ENCODE measurements at regions not wholly inside any gene's neighbourhood (a gene's known extent, or its start where the extent isn't known, plus 50 kb on each side); places are given as distances from the start of the nearest gene placed in this dataset.

DNA sequence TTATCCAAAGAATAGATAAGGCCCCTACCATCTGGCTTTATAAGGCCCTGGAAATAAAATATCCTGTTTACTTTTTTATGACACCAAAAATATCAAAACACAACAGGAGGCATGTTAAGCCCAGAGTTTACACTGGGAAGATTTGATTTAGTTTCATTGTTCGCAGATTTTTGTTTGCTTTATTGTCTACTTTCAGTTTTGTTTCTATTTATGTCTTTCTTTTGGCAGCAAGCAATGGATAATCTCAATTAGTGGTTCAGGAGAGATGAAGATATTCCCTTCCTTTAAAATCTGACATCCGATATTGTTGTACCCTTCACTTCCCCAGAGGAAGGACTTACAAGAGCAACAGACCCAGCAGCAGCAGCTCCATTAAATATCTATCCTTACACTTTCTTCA is 249.4 kb upstream of the ARPP21 start:
- WGBS, 2 donors, result 34 to 35% methylated on average over 2 of the region's 2 CpGs
- DNase-seq (ENCODE audit: low spot score in 2 of 2), result no peak
- TF ChIP-seq, protein P1, sequence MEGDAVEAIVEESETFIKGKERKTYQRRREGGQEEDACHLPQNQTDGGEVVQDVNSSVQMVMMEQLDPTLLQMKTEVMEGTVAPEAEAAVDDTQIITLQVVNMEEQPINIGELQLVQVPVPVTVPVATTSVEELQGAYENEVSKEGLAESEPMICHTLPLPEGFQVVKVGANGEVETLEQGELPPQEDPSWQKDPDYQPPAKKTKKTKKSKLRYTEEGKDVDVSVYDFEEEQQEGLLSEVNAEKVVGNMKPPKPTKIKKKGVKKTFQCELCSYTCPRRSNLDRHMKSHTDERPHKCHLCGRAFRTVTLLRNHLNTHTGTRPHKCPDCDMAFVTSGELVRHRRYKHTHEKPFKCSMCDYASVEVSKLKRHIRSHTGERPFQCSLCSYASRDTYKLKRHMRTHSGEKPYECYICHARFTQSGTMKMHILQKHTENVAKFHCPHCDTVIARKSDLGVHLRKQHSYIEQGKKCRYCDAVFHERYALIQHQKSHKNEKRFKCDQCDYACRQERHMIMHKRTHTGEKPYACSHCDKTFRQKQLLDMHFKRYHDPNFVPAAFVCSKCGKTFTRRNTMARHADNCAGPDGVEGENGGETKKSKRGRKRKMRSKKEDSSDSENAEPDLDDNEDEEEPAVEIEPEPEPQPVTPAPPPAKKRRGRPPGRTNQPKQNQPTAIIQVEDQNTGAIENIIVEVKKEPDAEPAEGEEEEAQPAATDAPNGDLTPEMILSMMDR (IDR thresholded peaks at IDR 0.05), result no peak
- TF ChIP-seq POLR2A (IDR thresholded peaks at IDR 0.05), result no peak
- intact Hi-C loops (cut with DNase I; ENCODE audit: low total_unique reads), result no loop called here
- no peak overlapping the region for H3K4me3 ChIP-seq (ENCODE audit: low read depth, poor library complexity, severe bottlenecking)

DNA sequence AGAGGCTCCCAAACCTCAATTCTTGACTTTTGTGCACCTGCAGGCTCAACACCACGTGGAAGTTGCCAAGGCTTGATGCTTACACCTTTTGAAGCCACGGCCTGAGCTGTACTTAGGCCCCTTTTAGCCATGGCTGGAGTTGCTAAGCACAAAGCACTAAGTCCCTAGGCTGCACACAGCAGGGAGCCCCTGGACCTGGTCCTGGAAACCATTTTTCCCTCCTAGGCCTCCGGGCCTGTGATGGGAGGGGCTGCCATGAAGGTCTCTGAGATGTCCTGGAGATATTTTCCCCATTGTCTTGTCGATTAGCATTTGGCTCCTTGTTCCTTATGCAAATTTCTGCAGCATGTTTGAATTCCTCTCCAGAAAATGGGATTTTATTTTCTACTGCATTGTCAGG is 247.1 kb upstream of the ARPP21 start:
- TF ChIP-seq POLR2A (IDR thresholded peaks at IDR 0.05), result no peak
- TF ChIP-seq, protein P1 (IDR thresholded peaks at IDR 0.05), result no peak
- intact Hi-C loops (cut with DNase I; ENCODE audit: low total_unique reads), result no loop called here
- H3K4me3 ChIP-seq (ENCODE audit: low read depth, poor library complexity, severe bottlenecking), result no peak overlapping the region
- WGBS, 2 donors, result 54 to 60% methylated on average over 4 of the region's 4 CpGs
- no peak for DNase-seq (ENCODE audit: low spot score in 2 of 2)

- TF ChIP-seq, protein P1 (IDR thresholded peaks at IDR 0.05), result no peak
- TF ChIP-seq POLR2A (IDR thresholded peaks at IDR 0.05), result no peak
- no peak overlapping the region for H3K4me3 ChIP-seq (ENCODE audit: low read depth, poor library complexity, severe bottlenecking)
- WGBS, 2 donors, result 59 to 65% methylated on average over 6 of the region's 6 CpGs
- intact Hi-C loops (cut with DNase I; ENCODE audit: low total_unique reads), result no loop called here
- DNase-seq (ENCODE audit: low spot score in 2 of 2), result no peak
Measured at GRCh38 chr3:35393901-35394799, 245.2 kb upstream of the ARPP21 start.

DNA sequence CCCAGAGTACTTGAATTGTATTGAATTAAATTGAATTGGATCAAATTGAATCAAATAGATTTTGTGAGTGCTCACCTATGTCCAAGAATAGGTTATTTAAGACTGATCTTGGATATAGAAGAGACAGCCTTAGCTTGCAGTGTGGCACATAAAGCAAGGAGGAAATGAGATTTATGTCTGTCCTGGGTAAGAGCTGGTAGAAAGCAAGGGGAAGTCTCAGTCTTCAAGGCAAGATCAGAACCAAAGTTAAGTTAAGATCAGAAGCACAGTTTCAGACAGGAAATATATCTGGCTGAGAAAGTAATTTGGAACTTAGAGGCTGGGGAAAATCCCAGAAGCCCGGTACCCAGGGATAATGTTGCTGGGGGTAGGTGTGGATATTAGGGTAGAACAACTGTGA is 244.4 kb upstream of the ARPP21 start:
- intact Hi-C loops (cut with DNase I; ENCODE audit: low total_unique reads), result no loop called here
- no peak for DNase-seq (ENCODE audit: low spot score in 2 of 2)
- WGBS, 2 donors, result 54 to 78% methylated on average over 1 of the region's 1 CpG
- TF ChIP-seq, protein P1 (IDR thresholded peaks at IDR 0.05), result no peak
- TF ChIP-seq POLR2A (IDR thresholded peaks at IDR 0.05), result no peak
- H3K4me3 ChIP-seq (ENCODE audit: low read depth, poor library complexity, severe bottlenecking), result no peak overlapping the region

- TF ChIP-seq, protein P1 (IDR thresholded peaks at IDR 0.05), result no peak
- H3K4me3 ChIP-seq (ENCODE audit: low read depth, poor library complexity, severe bottlenecking), result no peak overlapping the region
- no peak for DNase-seq (ENCODE audit: low spot score in 2 of 2)
- intact Hi-C loops (cut with DNase I; ENCODE audit: low total_unique reads), result no loop called here
Measured at GRCh38 chr3:35401671-35402070, 237.7 kb upstream of the ARPP21 start.

DNA sequence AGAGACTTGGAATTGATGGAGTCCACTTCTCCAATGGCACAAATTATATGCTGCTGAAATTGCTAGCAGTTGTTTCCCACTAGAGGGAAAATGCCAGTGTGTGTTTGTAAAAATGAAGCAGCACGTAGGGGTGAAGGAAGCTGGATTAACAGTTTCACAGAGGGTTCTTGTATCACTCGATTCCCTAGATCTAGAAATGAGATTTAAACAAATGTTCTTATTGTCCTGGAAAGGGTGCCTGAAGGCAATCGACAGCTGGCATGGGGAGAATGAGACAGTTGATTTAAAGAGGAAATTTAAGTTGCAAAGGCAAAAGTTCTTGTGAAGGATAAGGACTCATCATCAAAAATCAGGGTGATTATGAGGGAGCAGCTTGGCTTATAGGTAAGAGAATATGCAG is 234.8 kb upstream of the ARPP21 start:
- H3K4me3 ChIP-seq (ENCODE audit: low read depth, poor library complexity, severe bottlenecking), result no peak overlapping the region
- TF ChIP-seq, protein P1 (IDR thresholded peaks at IDR 0.05), result no peak
- no peak for TF ChIP-seq POLR2A (IDR thresholded peaks at IDR 0.05)
- DNase-seq (ENCODE audit: low spot score in 2 of 2), result no peak
- WGBS, 2 donors, result 57 to 65% methylated on average over 3 of the region's 3 CpGs
- intact Hi-C loops (cut with DNase I; ENCODE audit: low total_unique reads), result no loop called here

Data from lower leg skin (tissue), 4 donors.